ENCODE measurements at regions not wholly inside any gene's neighbourhood (a gene's known extent, or its start where the extent isn't known, plus 50 kb on each side); places are given as distances from the start of the nearest gene placed in this dataset.

DNA sequence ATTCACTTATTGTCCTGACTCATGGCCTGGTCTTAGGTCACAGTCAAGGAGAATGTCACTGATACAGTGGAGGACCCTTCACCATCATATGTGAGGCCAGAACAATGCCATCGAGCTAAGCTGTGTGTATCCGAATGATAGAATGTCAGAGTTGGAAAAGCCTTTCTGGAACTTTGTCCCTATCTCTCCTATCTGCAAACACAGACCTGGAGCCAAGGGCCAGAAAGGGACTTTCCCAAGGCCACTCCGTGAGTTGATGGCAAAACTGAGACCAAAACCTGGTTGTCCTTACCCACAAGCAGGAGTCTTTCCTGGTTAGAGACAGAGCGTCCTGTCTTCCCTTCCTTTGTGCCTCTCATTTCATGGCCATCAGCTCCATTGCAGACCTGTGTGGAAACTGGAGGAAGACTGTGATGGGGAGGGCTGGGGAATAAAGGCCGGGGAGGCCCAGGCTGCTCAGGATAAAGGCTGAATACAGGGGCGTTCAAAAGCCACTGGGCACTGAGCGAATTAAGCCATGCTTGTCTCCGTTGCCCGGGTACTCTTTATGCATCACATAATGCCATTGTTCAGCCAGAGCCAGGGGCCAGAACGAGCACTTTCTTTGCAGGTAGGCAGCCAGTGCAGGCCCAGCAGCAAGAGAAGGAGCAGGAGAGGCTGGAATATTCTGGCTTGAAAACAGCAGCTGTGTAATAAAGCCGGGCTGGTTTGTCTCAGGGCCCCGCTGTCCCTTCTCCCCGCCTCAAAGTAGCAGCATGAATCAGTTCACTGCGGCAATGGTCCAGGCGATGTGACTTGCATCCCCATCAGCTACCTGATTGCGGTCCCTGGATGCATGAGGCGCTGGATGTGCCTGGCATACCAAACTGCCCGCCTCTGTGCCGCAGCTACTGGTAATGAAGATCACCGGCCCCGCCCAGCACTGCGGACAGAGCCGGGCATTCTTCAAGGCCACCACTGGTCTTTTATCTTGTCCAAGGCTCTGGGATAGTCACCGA is 143.0 kb downstream of the RPS24 start:
- Mint-ChIP-seq H3K36me3 (no peaks in the 10 kb centered on the region), H3K9me3 (no peaks in the 10 kb centered on the region), H3K27ac (no peak overlapping the region)

DNA sequence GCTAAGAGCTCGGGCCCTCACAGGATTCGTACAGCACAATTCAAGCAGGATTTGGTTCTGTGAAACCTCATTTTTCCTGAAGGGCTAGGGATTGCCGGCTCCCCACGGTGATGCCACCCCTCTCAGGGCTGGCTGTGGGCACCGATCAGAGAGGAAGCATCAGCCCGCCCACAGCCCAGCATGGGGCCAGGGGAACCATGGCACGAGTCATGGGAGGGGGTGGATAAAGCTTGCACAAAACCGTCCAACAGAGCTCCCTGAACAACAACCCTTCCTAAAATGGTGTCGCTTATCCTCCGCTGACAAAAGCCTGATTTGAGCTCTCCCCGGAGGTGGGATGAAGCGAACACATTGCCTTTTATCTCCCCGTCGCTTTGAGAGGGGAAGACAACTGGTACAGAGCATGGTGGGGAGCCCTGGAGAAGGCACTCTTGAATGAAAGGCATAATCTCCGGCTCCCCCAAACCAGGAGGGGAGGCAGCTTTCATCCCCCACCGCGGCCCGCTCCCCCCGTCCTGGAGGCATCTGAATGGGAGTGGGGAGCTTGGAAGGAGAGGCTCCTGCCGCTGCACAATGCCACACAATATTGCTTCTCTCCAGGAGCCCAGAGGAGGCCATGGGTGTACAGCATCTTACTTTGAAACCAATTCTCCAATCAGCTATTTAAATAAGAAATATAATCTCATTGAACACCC is 144.0 kb downstream of the RPS24 start:
- Mint-ChIP-seq H3K4me1 (no peaks in the 10 kb centered on the region), H3K27ac (no peak overlapping the region), H3K36me3 (no peaks in the 10 kb centered on the region), H3K9me3 (no peaks in the 10 kb centered on the region), H3K27me3 (peaks cover 4 to 7% of the 10 kb centered on the region in 2 donors), H3K4me3 (no peak overlapping the region)
- no peaks in the 10 kb centered on the region for H3K9me3 ChIP-seq (ENCODE audit: low read length)
- H3K27ac ChIP-seq (ENCODE audit: low read depth, low read length) = no peak overlapping the region
- H3K27me3 ChIP-seq (ENCODE audit: insufficient read depth, low read length, poor library complexity, severe bottlenecking) = no peaks in the 10 kb centered on the region
- H3K4me1 ChIP-seq (ENCODE audit: insufficient read depth, low read length) = no peaks in the 10 kb centered on the region
- POLR2A ChIA-PET = no interaction called here
- no peak for DNase-seq
- no peak overlapping the region for H3K4me3 ChIP-seq (ENCODE audit: low read length)
- CTCF ChIA-PET = no interaction called here
- H3K36me3 ChIP-seq (ENCODE audit: insufficient read depth, low read length) = no peaks in the 10 kb centered on the region

More for the DNA sequence above, 143.0 kb downstream of the RPS24 start:
- H3K27ac ChIP-seq (ENCODE audit: low read depth, low read length) = no peak overlapping the region
- no peaks in the 10 kb centered on the region for H3K27me3 ChIP-seq (ENCODE audit: insufficient read depth, low read length, poor library complexity, severe bottlenecking)
- no peak overlapping the region for H3K4me3 ChIP-seq (ENCODE audit: low read length)
- no peaks in the 10 kb centered on the region for H3K9me3 ChIP-seq (ENCODE audit: low read length)
- CTCF ChIA-PET = no interaction called here
- H3K36me3 ChIP-seq (ENCODE audit: insufficient read depth, low read length) = no peaks in the 10 kb centered on the region
- H3K4me1 ChIP-seq (ENCODE audit: insufficient read depth, low read length) = no peaks in the 10 kb centered on the region
- Mint-ChIP-seq H3K4me1 (no peaks in the 10 kb centered on the region), H3K27me3 (peaks cover 4 to 7% of the 10 kb centered on the region in 2 donors), H3K4me3 (no peak overlapping the region)
- no peak for DNase-seq
- POLR2A ChIA-PET = no interaction called here

DNA sequence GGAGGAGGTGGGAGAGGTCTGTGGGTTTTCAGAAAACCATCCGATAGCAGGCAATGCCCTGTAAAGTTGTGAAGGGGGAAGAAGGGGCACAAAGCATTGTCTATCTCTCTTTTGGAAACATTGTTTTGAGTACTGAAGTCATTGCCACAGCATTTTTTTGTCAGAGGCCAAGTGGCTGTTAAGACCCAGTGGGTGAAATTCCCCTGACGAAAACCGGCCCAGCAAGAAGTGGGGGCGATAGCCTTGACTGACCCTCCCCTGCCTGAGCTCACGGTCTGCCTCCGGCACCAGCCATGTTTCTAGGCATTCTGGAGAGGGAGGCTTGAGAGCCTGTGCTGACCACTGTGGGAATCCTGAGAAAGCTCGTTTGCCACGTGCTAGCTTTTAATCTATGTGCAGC is 144.7 kb downstream of the RPS24 start:
- CTCF ChIA-PET = no interaction called here
- Histone ChIP-seq H3K36me3 (ENCODE audit: insufficient read depth, low read length) (no peaks in the 10 kb centered on the region), H3K4me1 (ENCODE audit: insufficient read depth, low read length) (no peaks in the 10 kb centered on the region), H3K4me3 (ENCODE audit: low read length) (no peak overlapping the region), H3K9me3 (ENCODE audit: low read length) (no peaks in the 10 kb centered on the region), H3K27me3 (ENCODE audit: insufficient read depth, low read length, poor library complexity, severe bottlenecking) (no peaks in the 10 kb centered on the region), H3K27ac (ENCODE audit: low read depth, low read length) (no peak overlapping the region)
- H3K4me1 Mint-ChIP-seq = no peaks in the 10 kb centered on the region
- peaks cover 4 to 7% of the 10 kb centered on the region in 2 donors for H3K27me3 Mint-ChIP-seq
- H3K36me3 Mint-ChIP-seq = no peaks in the 10 kb centered on the region
- no peak overlapping the region for H3K27ac Mint-ChIP-seq
- H3K9me3 Mint-ChIP-seq = no peaks in the 10 kb centered on the region
- no peak for DNase-seq
- no peak overlapping the region for H3K4me3 Mint-ChIP-seq
- POLR2A ChIA-PET = no interaction called here

DNA sequence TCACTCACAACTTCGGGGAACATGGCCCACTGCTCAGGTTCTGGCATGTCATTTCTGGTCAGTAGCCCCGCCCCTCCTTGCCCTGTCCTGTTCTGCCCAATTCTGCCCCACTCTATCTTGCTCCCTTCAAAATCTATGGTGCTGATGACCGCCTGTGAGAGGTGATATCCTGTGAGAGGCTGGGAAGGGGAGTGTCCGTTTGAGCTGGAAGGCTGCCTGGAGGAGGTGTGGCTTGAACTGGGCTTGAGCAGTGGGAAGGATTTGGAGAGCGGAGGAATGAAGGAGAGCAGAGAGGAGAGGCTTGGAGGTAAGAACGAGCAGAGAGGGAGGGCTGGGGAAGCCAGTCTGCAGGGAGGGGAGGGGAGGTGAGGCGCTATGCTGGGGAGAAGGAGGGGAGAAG is 145.3 kb downstream of the RPS24 start:
- Mint-ChIP-seq H3K4me3 (no peak overlapping the region), H3K36me3 (no peaks in the 10 kb centered on the region), H3K4me1 (no peaks in the 10 kb centered on the region), H3K27ac (no peak overlapping the region), H3K9me3 (no peaks in the 10 kb centered on the region), H3K27me3 (peaks cover 4 to 7% of the 10 kb centered on the region in 2 donors)
- Histone ChIP-seq H3K36me3 (ENCODE audit: insufficient read depth, low read length) (no peaks in the 10 kb centered on the region), H3K27me3 (ENCODE audit: insufficient read depth, low read length, poor library complexity, severe bottlenecking) (no peaks in the 10 kb centered on the region), H3K27ac (ENCODE audit: low read depth, low read length) (no peak overlapping the region), H3K4me1 (ENCODE audit: insufficient read depth, low read length) (no peaks in the 10 kb centered on the region), H3K4me3 (ENCODE audit: low read length) (no peak overlapping the region), H3K9me3 (ENCODE audit: low read length) (no peaks in the 10 kb centered on the region)
- CTCF ChIA-PET = no interaction called here
- DNase-seq = no peak
- POLR2A ChIA-PET = no interaction called here

DNA sequence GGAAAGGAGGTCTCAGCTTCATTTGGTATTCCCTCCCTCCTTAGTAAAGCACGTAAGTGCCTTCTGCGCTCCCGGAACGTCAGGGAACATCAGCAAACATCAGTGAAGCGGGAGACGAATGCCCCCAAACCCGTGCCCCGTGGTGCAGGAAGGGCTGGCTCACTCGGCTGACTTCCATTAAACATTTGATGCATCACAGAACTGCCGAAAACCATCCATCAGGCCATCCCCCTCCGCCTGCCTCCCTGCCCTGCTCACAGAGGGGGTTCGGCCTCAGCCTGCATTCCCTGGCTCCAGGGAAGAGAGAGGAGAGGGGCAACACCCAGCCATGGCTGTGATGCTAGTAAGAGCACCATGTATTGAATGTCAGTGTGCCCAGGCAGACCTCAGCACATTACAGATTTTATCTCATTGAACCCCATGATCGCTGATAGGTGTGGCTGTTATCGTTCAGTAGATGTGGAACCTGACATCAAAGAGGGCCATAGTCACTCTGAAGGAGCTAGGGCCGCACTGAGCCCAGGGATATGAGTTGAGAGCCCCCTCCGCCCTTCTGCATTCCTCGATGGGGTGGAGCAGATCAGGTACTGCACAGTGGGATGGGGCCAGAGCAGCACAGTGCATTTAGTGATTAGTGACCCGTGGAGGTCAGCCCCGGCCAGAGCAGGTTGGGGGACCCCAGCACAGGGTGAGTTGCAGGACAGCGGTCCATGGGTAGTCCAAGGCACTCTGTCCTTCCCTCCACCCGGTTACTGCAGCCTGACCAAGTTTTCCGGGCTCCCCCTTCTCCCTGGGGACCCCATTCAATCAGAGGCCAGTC is 146.4 kb downstream of the RPS24 start:
- no peaks in the 10 kb centered on the region for H3K4me1 Mint-ChIP-seq
- peaks cover 4 to 6% of the 10 kb centered on the region in 2 donors for H3K27me3 Mint-ChIP-seq
- Histone ChIP-seq H3K36me3 (ENCODE audit: insufficient read depth, low read length) (no peaks in the 10 kb centered on the region), H3K4me1 (ENCODE audit: insufficient read depth, low read length) (no peaks in the 10 kb centered on the region), H3K4me3 (ENCODE audit: low read length) (no peak overlapping the region), H3K27me3 (ENCODE audit: insufficient read depth, low read length, poor library complexity, severe bottlenecking) (no peaks in the 10 kb centered on the region), H3K27ac (ENCODE audit: low read depth, low read length) (no peak overlapping the region), H3K9me3 (ENCODE audit: low read length) (no peaks in the 10 kb centered on the region)
- H3K27ac Mint-ChIP-seq = no peak overlapping the region
- DNase-seq = no peak
- ChIA-PET CTCF (no interaction called here), POLR2A (no interaction called here)
- no peak overlapping the region for H3K4me3 Mint-ChIP-seq
- no peaks in the 10 kb centered on the region for H3K9me3 Mint-ChIP-seq
- no peaks in the 10 kb centered on the region for H3K36me3 Mint-ChIP-seq

DNA sequence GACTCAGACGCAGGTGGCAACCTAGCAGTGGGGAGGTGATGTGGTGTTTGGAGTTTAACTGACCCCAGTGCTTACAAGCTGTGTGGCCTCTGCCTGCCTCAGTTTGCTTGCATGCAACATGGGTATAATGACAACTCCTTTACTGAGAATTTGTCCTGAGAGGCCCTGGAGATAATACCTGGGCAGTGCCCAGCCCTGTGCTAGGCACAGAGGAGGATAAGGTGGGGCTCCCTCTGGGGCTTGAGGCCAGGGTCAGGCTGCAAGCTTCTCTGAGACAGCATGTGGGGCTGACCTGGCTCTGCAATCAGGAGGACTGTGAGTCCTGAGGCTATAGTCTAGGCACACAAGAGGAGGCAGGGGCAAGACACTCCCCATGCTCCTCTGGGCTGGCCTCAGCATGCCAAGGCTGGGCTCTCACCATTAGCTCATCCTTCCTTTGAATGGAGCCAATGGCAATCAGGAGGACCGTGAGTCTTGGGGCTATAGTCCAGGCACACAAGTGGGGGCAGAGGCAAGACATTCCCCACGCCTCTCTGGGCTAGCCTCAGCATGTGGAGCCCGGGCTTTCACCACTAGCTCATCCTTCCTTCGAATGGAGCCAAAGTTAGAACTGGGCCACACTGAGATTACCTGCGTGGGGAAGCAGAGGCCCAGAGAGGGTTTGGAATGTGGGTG is 147.9 kb downstream of the RPS24 start:
- Histone ChIP-seq H3K27ac (ENCODE audit: low read depth, low read length) (no peak overlapping the region), H3K4me3 (ENCODE audit: low read length) (no peak overlapping the region), H3K4me1 (ENCODE audit: insufficient read depth, low read length) (no peaks in the 10 kb centered on the region), H3K9me3 (ENCODE audit: low read length) (no peaks in the 10 kb centered on the region), H3K27me3 (ENCODE audit: insufficient read depth, low read length, poor library complexity, severe bottlenecking) (no peaks in the 10 kb centered on the region), H3K36me3 (ENCODE audit: insufficient read depth, low read length) (no peaks in the 10 kb centered on the region)
- no peak for DNase-seq
- no peak overlapping the region for H3K27ac Mint-ChIP-seq
- no peaks in the 10 kb centered on the region for H3K4me1 Mint-ChIP-seq
- H3K36me3 Mint-ChIP-seq = no peaks in the 10 kb centered on the region
- no peaks in the 10 kb centered on the region for H3K9me3 Mint-ChIP-seq
- H3K27me3 Mint-ChIP-seq = peaks cover under 1 to 4% of the 10 kb centered on the region in 2 donors
- ChIA-PET POLR2A (no interaction called here), CTCF (no interaction called here)
- no peak overlapping the region for H3K4me3 Mint-ChIP-seq

DNA sequence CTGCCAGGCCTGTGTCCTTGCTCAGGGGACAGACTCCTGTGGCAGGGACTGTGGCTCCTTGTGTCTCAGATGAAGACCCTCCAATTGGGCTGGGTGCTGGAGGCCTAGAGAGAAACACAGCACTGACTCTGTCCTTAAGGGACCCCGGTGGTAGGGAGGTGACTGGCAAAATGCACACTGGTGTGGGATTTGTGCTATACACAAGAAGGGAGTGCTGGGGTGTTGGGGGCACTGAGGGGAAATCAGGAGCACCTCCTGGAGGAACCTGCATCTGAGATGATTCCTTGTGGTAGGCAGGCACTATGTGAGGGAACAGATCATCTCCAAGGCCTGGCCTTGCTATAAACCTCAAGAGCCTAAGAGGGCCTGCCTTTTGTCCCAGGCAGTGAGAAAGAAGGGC is 149.2 kb downstream of the RPS24 start:
- Histone ChIP-seq H3K27ac (ENCODE audit: low read depth, low read length) (no peak overlapping the region), H3K36me3 (ENCODE audit: insufficient read depth, low read length) (no peaks in the 10 kb centered on the region), H3K4me1 (ENCODE audit: insufficient read depth, low read length) (no peaks in the 10 kb centered on the region), H3K9me3 (ENCODE audit: low read length) (no peaks in the 10 kb centered on the region), H3K4me3 (ENCODE audit: low read length) (no peak overlapping the region), H3K27me3 (ENCODE audit: insufficient read depth, low read length, poor library complexity, severe bottlenecking) (no peaks in the 10 kb centered on the region)
- ChIA-PET POLR2A (no interaction called here), CTCF (no interaction called here)
- no peak overlapping the region for H3K27ac Mint-ChIP-seq
- H3K4me1 Mint-ChIP-seq = no peaks in the 10 kb centered on the region
- no peak for DNase-seq
- no peaks in the 10 kb centered on the region for H3K36me3 Mint-ChIP-seq
- peaks cover 0 to 4% of the 10 kb centered on the region in 2 donors for H3K27me3 Mint-ChIP-seq
- H3K9me3 Mint-ChIP-seq = no peaks in the 10 kb centered on the region
- no peak overlapping the region for H3K4me3 Mint-ChIP-seq

Data from CD8-positive, alpha-beta memory T cell (primary cell).